Erythroblast (primary cell): ENCODE measurements at regions not wholly inside any gene's neighbourhood (a gene's known extent, or its start where the extent isn't known, plus 50 kb on each side); places are given as distances from the start of the nearest gene placed in this dataset.

Source experiments
- DNase-seq, 2 experiments: peaks; one replicate each; lab custom pipeline; 2025; lab: John Stamatoyannopoulos, UW
- GATA1 ChIP-seq: IDR thresholded peaks from 2 replicates; pipeline ENCODE4 v1.6.1; 2011; ENCODE audit warnings: low read depth, mild to moderate bottlenecking, control low read depth, low read length, moderate library complexity
- POLR2A ChIP-seq: IDR thresholded peaks from 2 replicates; pipeline ENCODE4 v1.6.1; 2011; ENCODE audit warnings: mild to moderate bottlenecking, low read length

DNA sequence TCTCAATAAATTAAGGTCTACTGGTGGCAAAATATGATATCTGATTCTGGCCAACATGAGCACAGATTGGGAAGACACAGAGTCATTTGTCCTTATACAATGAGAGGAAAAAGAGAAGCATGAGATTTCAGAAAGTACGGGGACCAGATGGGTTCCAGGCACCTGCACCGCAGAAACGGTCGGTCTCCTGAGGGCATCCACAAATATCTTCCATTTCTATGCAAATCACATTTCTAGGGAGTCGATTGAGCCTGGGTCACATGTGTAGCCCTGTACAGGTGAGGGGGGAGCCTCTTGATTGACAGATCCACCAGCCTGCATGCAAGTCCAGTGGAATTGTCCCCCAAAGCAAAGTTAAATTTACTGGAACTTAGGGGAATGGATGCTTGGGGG is 415.6 kb downstream of the NPHP4 start:
- DNase-seq = no peak
- TF ChIP-seq POLR2A (no peak), GATA1 (no peak)

DNA sequence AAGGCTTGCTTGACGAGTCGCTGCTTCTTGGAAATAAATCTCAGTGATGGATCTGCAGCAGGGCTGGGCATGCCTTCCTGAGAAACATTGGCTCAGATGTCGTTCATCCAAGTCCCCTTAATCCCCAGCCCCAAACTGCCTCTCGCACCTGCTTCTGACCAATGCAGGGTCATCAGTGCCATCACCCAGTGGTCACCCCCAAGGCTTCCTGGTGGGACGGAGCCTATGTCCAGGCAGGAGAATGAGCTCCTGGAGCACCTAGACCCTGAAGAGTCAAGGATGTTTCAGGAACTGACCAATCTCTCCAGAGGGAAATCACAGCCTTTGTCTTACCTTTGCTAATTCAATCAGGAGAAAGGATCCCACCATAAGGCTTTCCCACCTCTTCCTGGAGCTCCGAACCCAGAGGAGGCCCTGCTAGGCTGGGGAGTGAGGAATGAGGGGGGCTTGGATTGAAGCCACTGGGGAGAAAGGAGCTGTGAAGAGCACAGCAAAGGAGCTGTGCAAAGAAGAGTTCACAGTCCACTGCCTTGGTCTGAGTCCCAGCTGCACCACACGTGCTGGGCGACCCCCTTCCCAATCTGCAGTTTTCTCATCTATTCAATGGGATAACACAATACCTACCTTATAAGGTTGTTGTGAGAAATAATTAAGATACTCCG is 416.1 kb downstream of the NPHP4 start:
- DNase-seq = no peak
- TF ChIP-seq POLR2A = no peak
- no peak for TF ChIP-seq GATA1

DNA sequence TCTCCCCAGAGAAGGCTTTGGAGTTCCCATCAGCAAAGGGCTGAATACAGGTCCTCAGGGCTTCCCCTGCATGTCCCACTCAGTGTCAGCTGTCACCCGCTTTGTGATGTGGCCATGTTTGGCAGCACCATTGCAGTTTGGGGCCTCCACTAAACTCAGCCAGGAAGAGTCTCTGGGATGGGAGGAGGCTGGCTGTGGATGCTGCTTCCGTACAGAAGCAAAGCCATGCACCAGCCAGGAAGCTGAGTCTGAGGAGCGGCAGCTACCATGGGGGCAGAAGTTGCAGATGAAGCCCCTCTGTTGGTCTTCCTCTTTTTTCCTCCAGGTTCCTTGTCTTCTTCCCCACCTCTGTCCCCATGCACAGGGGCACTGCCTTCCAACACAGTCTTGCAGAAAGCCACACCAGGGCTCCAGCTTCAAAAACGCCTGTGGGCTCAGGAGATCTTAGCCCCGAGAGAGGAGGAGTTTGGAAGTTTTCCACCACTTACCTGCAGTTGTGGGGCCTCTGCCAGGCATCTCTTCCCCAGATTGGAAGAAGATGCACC is 416.8 kb downstream of the NPHP4 start:
- no peak for TF ChIP-seq GATA1
- TF ChIP-seq POLR2A = no peak

DNA sequence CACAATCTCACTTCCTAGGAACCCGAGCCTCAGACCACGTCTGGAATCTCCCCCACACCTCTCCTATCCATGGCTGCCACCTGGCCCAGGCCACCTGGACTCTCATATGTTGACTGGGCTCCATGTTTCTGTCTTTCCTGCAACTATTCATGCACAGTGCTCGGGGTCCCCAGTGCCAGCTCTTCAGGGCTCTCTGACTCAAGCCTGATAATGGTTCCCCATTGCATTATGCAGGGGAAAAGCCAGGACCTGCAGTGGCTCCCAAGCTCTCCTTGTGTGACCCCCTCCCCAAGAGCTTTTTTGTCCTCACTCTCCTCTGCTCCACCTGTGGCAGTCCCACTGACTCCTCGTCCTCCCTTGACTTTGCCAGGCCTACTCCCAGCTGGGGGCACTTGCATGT is 417.6 kb downstream of the NPHP4 start:
- DNase-seq = no peak
- TF ChIP-seq GATA1 (no peak), POLR2A (no peak)

More for the DNA sequence above, 416.8 kb downstream of the NPHP4 start:
- no peak for DNase-seq

DNA sequence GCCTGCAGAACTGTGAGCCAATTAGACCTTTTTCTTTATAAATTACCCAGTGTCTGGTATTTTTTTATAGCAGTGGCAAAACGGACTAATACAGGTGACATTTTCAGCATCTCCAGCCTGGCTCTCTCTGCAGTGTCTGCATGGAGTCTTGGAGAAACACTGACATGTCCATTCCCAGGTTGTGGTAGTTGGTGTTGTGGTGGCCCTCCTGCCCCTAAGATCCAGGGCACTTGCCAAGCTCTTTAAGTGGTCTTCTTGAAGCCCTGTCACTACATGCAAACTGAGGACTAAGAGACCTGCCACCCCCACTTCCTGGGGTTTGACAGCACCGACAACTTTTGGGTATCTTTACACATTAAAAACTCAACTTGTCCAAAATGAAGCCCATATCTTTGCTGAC is 419.4 kb downstream of the NPHP4 start:
- TF ChIP-seq POLR2A = no peak
- TF ChIP-seq GATA1 = no peak
- no peak for DNase-seq

DNA sequence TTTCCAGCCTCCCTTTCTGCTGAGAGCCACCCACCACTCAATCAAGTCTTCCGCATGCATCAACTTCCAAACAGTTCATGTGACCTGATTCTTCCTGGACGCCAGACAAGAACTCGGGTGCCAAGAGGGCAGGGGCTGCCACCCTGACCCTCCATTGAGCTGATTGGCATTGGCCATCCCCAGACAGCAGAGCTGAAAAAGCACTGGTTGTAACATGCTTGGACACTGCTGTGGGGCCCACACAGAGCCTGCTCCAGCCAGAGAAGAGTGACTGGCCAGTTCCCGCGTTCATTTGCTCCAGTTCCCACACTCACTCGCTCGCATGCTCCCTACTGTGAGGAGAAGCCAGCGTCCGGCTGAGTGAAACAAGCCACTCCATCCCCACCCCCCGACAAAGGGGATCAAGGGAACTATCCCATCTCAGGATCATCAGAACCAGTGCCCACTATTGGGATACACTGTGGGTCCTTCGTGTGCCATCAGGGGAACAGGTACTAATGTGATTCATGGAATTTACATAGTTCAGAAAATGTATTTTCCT is 420.3 kb downstream of the NPHP4 start:
- no peak for DNase-seq

DNA sequence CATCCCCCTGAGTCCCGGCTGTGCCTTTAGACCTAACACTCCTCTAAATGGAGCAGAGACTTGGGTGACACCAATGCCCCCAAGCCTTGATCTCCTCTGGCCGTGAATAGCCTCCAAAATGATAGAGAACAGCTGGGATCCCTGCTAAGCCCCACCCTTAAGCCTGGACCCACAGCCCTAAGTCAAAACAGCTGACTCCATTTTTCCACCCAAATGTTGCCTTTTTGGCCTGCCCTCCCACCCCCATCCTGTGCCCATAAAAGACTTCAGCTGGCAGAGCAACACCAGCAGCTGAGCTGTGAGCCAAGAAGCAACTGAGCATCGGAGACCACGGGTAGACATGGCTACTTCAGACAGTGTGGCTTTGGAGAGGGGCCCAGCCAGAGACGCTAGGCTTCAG is 420.8 kb downstream of the NPHP4 start:
- no peak for DNase-seq
- TF ChIP-seq GATA1 = no peak
- TF ChIP-seq POLR2A = no peak

More for the DNA sequence above, 420.3 kb downstream of the NPHP4 start:
- TF ChIP-seq GATA1 (no peak), POLR2A (no peak)

DNA sequence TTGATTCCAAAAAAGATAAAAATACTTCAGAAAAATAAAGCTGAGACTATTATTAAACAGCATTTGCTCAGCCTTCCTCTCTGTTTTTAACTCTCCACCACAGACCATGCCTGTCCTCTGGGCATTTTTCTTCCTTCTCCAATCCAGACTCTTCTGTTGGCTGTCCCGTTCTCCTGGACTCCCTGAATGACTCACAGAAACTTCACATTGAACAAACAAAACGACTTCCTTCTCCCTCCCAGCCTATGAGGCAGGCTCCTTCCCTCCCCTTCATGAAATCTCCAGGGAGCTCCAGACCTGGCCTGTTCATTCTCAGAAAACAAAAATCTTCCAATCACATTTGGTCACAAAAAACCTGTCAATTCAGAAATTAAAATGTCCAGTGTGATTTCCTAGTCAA is 421.3 kb downstream of the NPHP4 start:
- no peak for TF ChIP-seq POLR2A
- no peak for TF ChIP-seq GATA1
- DNase-seq = no peak

DNA sequence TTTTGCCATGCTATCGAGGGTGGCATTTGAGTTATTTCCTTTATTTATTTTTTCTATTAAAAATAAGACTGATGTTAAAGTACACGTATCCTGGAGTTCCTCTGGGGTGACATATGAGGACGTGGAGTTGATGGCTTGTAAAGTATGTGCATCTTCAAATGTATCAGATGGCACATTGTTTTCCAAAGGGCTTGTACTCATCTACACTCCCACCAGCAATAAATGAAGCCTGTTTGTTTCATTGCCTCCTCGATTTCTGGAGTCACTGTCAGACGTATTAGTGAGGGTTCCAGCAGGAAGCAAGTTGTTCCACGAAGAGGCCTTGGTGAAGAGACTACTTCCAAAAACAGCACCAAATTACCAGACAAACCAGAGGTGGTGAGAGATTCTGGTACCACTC is 423.9 kb downstream of the NPHP4 start:
- no peak for DNase-seq
- TF ChIP-seq POLR2A (no peak), GATA1 (no peak)

DNA sequence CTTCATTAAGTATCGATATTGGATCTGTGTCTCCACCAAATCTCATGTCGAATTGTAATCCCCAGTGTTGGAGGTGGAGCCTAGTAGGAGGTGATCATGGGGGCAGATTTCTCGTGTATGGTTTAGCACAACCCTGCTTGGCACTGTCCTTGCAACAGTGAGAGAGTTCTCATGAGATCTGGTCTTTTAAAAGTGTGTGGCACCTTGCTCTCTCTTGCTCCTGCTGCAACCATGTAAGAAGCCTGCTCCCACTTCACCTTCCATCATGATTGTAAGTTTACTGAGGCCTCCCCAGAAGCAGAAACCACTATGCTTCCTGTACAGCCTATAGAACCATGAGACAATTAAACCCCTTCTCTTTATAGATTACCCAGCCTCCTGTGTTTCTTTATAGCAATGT is 424.4 kb downstream of the NPHP4 start:
- TF ChIP-seq GATA1 (no peak), POLR2A (no peak)
- DNase-seq = no peak

DNA sequence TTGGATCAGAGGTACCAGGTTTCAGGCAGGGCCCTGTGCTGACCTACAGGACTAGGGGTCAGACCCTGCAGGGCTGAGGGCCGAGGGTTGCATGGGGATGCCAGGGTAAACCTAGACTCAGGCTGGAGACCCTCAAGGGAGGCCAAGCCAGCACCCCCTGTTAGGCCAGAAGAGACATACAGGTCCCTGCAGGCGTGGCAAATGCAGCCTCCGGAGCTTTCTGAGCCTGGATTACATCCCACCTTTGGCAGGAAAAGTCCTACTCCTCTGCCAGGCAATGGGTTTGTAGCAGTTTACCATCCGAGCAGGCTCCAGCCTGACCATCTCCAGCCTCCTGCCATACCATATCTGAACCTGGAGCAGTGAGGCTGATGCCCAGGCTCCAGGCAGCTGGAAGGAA is 425.3 kb downstream of the NPHP4 start:
- no peak for TF ChIP-seq POLR2A
- TF ChIP-seq GATA1 = no peak
- DNase-seq = no peak

DNA sequence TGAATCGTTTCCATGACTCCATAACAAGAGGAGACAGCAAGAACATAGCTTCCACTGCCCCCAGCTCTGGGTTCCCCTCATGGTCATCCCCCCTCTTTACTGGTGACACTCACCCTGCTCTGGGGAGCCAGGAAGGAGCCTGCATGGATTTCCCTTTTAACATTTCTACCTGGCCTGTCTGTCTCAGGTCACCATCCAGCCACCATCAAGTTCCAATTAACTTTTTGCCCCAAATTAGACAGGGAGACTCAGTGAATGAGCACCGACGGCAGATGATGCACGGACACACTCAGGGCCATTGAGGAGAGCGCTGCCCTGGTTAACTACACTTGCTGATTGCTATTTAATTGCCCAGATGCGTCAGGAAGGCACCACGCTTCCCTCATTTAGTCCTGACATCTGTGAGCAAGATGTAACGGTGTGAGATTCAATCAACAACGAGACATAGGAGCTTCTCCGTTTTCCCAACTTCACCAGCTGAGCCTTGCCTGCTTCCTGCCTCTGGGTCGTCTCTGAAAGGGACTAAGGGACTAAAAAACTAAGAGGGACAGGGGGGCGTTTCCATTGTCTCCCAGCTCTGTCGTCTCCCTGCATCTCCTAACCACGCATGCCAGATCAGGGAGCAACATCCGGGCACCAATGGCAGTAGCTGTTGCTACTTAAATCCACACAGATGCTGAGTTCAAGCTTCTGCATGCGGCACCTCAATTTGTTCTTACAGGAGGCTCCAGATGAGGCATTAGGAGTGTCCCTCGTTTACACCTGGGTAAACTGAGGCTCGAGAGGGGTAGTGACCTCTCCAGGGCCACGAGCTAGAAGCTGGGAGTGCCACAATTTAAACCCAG is 426.7 kb downstream of the NPHP4 start:
- TF ChIP-seq GATA1 = no peak
- no peak for TF ChIP-seq POLR2A
- DNase-seq = no peak

DNA sequence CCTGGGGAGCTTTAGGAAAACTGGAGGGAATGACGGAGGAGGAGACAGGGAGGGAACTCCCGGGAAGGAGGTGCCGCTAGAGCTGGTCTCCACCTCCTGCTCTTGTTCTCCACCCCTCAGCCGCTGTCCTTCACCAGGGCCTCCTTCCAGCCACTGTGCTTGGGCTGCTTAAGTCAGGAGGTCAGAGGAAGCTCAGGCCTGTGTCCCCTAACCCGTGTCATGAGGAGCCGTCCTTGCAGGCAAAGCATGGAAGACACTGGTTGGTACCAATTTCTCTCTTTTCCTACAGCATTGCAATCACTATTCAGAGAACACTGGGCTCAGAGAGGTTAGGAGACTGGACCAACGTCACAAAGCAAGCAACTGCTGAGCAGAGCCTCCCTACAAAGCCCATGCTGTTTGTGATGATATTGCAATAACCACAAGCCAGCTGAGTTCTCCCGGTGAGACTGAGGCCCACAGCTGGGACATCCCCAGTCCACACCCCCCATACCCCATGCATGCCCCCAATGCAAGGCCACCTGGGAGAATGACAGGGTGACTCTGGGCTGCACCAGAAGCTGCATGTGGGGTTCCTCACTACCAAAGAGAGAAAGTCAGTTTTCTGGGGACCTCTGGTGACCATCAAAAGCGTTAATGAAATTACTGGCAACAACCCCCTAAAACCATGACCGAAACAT is 427.5 kb downstream of the NPHP4 start:
- DNase-seq = no peak
- TF ChIP-seq GATA1 = no peak
- TF ChIP-seq POLR2A = no peak
